GM12872 (cell line): ENCODE measurements at regions not wholly inside any gene's neighbourhood (a gene's known extent, or its start where the extent isn't known, plus 50 kb on each side); places are given as distances from the start of the nearest gene placed in this dataset.

Experiments
- TF ChIP-seq, protein P1 (sequence below): IDR thresholded peaks from 3 replicates; pipeline ENCODE4 v1.5.1; 2011; ENCODE audit warnings: low read depth, mild to moderate bottlenecking, low read length, moderate library complexity; ENCODE audit not compliant: insufficient read depth

DNA sequence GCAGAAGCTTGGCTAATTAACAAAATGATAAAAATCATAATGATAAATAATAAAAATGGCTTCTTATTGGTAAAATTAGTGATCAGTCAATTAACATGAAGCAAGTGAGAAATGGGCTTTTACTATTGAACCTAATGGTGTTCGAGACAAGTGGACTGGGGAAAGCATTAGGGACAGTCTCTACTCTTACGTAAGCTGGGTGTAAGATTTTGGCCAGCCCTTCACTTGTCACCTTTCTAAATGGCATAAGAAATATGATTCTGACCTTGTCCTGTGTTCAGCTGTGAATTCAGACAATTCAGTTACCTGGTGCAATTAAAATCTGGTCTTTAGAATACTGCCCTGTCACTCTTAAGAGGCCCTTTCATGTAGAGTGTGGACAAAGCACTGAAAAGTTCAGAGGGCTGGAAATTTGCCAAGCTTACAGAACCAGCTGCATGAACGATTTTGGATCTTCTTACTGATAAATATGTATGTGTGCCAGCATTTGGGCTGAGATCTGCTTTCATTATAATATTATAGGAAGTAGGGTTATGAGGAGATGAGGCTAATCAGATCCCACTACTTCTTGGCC is 115.9 kb downstream of the QRSL1 start:
- TF ChIP-seq, protein P1, sequence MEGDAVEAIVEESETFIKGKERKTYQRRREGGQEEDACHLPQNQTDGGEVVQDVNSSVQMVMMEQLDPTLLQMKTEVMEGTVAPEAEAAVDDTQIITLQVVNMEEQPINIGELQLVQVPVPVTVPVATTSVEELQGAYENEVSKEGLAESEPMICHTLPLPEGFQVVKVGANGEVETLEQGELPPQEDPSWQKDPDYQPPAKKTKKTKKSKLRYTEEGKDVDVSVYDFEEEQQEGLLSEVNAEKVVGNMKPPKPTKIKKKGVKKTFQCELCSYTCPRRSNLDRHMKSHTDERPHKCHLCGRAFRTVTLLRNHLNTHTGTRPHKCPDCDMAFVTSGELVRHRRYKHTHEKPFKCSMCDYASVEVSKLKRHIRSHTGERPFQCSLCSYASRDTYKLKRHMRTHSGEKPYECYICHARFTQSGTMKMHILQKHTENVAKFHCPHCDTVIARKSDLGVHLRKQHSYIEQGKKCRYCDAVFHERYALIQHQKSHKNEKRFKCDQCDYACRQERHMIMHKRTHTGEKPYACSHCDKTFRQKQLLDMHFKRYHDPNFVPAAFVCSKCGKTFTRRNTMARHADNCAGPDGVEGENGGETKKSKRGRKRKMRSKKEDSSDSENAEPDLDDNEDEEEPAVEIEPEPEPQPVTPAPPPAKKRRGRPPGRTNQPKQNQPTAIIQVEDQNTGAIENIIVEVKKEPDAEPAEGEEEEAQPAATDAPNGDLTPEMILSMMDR, result no peak

DNA sequence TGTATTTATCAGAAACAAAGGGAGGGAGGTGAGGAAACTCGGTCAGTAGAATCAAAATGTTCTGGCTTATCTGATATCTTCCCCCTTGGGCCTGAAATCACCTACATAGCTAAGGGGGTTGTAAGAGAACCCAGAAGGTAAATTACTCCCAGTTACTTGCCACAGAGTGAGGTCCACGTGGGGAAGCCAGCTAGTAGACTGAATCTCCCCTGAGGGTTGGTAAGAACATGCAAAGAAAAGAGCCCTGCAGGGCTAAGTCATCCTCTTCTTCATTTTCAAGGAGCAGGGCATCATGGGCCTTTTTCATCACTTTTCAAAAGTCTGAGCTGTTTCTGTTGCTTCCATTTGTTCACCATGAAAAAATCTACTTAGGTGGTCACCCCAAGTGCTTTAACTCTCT is 115.4 kb downstream of the QRSL1 start:
- TF ChIP-seq, protein P1, result no peak

DNA sequence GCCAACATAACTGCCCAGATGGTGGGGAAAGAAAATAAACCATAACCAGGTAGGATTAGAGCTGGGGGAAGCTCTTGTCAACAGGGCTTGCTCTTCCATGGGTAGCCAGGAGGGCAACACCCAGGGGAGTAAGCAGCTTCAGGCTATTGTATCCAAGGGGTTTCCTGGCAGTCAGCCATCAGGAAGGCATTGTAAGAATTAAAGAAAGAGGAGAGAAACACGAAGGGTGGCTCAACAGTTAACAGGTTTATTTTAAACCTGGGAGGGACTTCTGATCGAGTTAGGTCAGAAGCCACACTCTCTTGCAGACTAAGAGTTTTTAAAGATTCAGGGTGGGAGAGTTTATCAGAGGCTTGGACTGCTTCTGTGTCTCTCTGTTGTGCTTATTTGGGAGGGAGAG is 114.2 kb downstream of the QRSL1 start:
- TF ChIP-seq, protein P1, result no peak

DNA sequence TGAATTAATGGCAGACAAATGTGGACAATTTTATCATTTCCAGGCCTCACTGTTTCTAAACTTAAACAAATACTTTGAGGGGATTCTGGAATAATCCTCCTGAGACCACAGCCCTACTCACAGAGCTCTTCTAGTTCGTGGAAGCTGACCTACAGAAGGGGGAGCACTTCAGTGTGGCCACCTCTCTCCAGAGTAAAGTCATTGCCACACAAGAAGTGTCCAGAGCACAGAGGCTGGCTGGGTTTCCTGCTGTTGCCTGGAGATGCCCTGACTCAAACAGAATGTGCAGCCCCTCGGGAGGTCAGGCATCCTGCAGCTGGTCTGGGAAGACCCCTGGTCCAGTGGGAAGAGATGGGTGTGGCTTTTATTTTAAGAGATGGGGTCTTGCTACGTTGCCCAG is 110.9 kb downstream of the QRSL1 start:
- TF ChIP-seq, protein P1, result no peak

DNA sequence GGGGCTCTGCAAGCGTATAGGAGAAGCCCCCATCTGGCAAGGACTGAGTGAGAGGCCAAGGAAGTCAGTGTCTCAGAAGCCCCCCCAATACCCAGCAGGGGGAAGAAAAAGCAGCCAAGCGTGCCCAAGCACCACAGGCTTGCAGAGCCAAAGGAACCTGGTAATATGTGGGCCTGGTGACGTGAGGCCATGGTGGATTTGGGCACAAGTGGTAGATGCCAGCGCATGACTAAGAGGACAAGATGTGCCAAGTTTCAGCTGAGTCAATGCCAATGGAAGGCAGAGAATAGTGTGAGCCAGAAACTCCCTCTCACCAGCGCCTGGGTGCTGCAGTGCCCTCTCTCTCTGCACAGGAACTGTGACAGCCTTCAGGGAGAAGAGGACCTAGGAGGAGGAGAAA is 110.0 kb downstream of the QRSL1 start:
- TF ChIP-seq, protein P1, result no peak

DNA sequence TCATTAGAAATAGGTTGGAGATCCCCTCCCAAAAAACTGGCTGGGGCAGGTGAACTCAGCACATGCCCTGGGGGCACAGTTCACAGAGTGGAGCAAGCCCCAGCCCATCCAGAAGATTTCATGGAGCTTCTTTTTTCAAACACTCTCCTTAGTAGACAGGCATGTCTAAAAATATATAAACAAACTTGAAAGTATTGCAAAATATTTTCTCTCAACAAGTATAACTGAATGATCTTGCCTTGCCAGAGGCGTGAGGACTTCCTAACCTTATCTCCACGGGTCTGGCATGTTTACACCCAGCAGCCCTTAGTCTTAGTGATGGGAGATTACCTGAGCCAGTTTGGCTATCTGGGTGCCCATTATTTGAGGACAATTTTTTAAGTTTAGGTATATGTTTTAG is 107.1 kb downstream of the QRSL1 start:
- TF ChIP-seq, protein P1, result no peak

DNA sequence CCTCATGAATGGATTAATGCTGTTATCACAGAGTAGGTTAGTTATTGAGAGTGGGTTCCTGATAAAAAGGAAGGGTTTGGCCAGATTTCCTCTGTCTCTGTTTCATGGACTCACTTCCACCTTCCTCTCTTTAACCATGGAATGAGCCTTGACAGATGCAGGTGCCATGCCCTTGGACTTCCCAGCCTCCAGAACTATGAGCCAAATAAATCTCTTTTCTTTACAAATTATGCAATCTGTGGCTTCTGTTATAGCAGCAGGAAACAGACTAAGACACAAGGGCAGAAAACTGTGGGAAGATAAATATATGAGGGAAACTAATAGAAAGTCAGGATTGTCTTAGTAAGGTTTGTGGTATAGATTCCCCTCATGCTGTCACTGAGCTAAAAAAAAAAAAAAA is 106.5 kb downstream of the QRSL1 start:
- TF ChIP-seq, protein P1, result no peak
